IMR-90 (cell line): ENCODE measurements at regions not wholly inside any gene's neighbourhood (a gene's known extent, or its start where the extent isn't known, plus 50 kb on each side); places are given as distances from the start of the nearest gene placed in this dataset.

Source experiments
- ATAC-seq: fragments of 200-7000 bp; cut with Tn5 transposase; 2 replicates; pipeline ENCODE4 v1.9.1; 2020; ENCODE audit warnings: low read depth, mild to moderate bottlenecking, moderate library complexity
- BruUV-seq: library from RNA; stranded (reverse); fragments of 400-500 nt; replicated peaks from 2 replicates; lab custom pipeline; 2021; lab: Mats Ljungman, UMichigan
- CTCF ChIA-PET: fragments of 300-600 bp; formaldehyde crosslinking; extraction: SDS; loops from one replicate; lab custom pipeline; 2021; ENCODE audit warnings: antibody characterized with exemption; lab: Yijun Ruan, JAX
- POLR2A ChIA-PET: fragments of 300-600 bp; sonication (Branson Sonifier 250); formaldehyde crosslinking; loops from one replicate; lab custom pipeline; 2022; ENCODE audit warnings: antibody characterized with exemption; ENCODE audit not compliant: unreplicated experiment; lab: Charles Lee
- DNase-seq: peaks from one replicate; pipeline ENCODE4 v3.0.0; 2013
- H2AFZ ChIP-seq: replicated peaks from 2 replicates; pipeline ENCODE3; 2013; ENCODE audit warnings: low read length, mild to moderate bottlenecking; ENCODE audit not compliant: poor library complexity
- H2AK5ac ChIP-seq: 2 replicates; pipeline ENCODE4 v1.6.1; 2013; ENCODE audit warnings: low read depth, low read length, inconsistent platforms
- H2AK9ac ChIP-seq: replicated peaks from 2 replicates; pipeline ENCODE3; 2013; ENCODE audit warnings: mild to moderate bottlenecking, low read depth, low read length, moderate library complexity; ENCODE audit not compliant: poor library complexity
- H2BK120ac ChIP-seq: 2 replicates; pipeline ENCODE4 v1.6.1; 2013; ENCODE audit warnings: low read depth, low read length, inconsistent platforms
- H2BK15ac ChIP-seq: 3 replicates; pipeline ENCODE4 v1.6.1; 2013; ENCODE audit warnings: low read depth, low read length, inconsistent platforms
- H2BK20ac ChIP-seq: 2 replicates; pipeline ENCODE4 v1.6.1; 2013; ENCODE audit warnings: low read depth, mild to moderate bottlenecking, inconsistent platforms, low read length, moderate library complexity
- H2BK5ac ChIP-seq: 2 replicates; pipeline ENCODE4 v1.6.1; 2013; ENCODE audit warnings: mild to moderate bottlenecking, low read depth, low read length, inconsistent platforms; ENCODE audit not compliant: poor library complexity, severe bottlenecking
- H3K14ac ChIP-seq: replicated peaks from 2 replicates; pipeline ENCODE4 v1.6.1; 2013; ENCODE audit warnings: low read depth, low read length, inconsistent platforms
- H3K18ac ChIP-seq: 2 replicates; pipeline ENCODE4 v1.6.1; 2013; ENCODE audit warnings: low read depth, low read length, control low read depth
- H3K23ac ChIP-seq: 2 replicates; pipeline ENCODE4 v1.6.1; 2013; ENCODE audit warnings: low read depth, low read length, inconsistent platforms
- H3K27ac ChIP-seq: 2 replicates; pipeline ENCODE4 v1.5.1; 2013; ENCODE audit warnings: mild to moderate bottlenecking, control low read depth, low read length; ENCODE audit not compliant: insufficient read depth
- H3K27me3 ChIP-seq: 2 replicates; pipeline ENCODE4 v1.6.1; 2013; ENCODE audit warnings: low read length; ENCODE audit not compliant: control insufficient read depth, insufficient read depth
- H3K36me3 ChIP-seq: 2 replicates; pipeline ENCODE4 v1.6.1; 2013; ENCODE audit warnings: low read length, mixed read lengths; ENCODE audit not compliant: control insufficient read depth, insufficient read depth
- H3K4ac ChIP-seq: 2 replicates; pipeline ENCODE4 v1.6.1; 2013; ENCODE audit warnings: low read depth, low read length, inconsistent platforms
- H3K4me1 ChIP-seq: 2 replicates; pipeline ENCODE4 v1.6.1; 2013; ENCODE audit warnings: low read length, mixed read lengths; ENCODE audit not compliant: control insufficient read depth, insufficient read depth
- H3K4me2 ChIP-seq: 2 replicates; pipeline ENCODE4 v1.6.1; 2013; ENCODE audit warnings: low read depth, mild to moderate bottlenecking, control low read depth, low read length, moderate library complexity
- H3K4me3 ChIP-seq: 2 replicates; pipeline ENCODE4 v1.5.1; 2013; ENCODE audit warnings: low read depth, mild to moderate bottlenecking, control low read depth, low read length, moderate library complexity; ENCODE audit not compliant: insufficient read depth
- H3K56ac ChIP-seq: 2 replicates; pipeline ENCODE4 v1.6.1; 2013; ENCODE audit warnings: low read length, inconsistent platforms; ENCODE audit not compliant: insufficient read depth; ENCODE audit errors: extremely low read depth
- H3K79me1 ChIP-seq, 2 experiments: 2 replicates each; pipeline ENCODE4 v1.6.1; 2013; ENCODE audit warnings: low read length in 2 of 2, inconsistent platforms in 1 of 2, low read depth in 1 of 2
- H3K9ac ChIP-seq: 2 replicates; pipeline ENCODE4 v1.6.1; 2013; ENCODE audit warnings: low read depth, low read length, control low read depth
- H3K9me1 ChIP-seq: 2 replicates; pipeline ENCODE4 v1.6.1; 2013; ENCODE audit warnings: low read length, inconsistent platforms; ENCODE audit not compliant: insufficient read depth
- H3K9me3 ChIP-seq: 2 replicates; pipeline ENCODE4 v1.6.1; 2013; ENCODE audit warnings: low read length; ENCODE audit not compliant: control insufficient read depth, insufficient read depth
- H4K20me1 ChIP-seq: 2 replicates; pipeline ENCODE4 v1.6.1; 2013; ENCODE audit warnings: low read length, inconsistent platforms; ENCODE audit not compliant: insufficient read depth
- H4K5ac ChIP-seq: 2 replicates; pipeline ENCODE4 v1.6.1; 2013; ENCODE audit warnings: mild to moderate bottlenecking, low read depth, low read length, control low read depth
- H4K8ac ChIP-seq, 2 experiments: 2 replicates each; pipeline ENCODE4 v1.6.1; 2013; ENCODE audit warnings: low read depth in 2 of 2, low read length in 2 of 2, control low read depth in 1 of 2, inconsistent platforms in 1 of 2
- H4K91ac ChIP-seq: 2 replicates; pipeline ENCODE4 v1.6.1; 2013; ENCODE audit warnings: low read depth, low read length, inconsistent platforms; ENCODE audit not compliant: insufficient read depth
- BHLHE40 ChIP-seq: fragments of 150-350 bp; IDR thresholded peaks from 2 replicates; pipeline ENCODE4 v1.6.1; 2016; ENCODE audit warnings: mild to moderate bottlenecking, low read depth, low read length
- CEBPB ChIP-seq: IDR thresholded peaks from 2 replicates; pipeline ENCODE4 v1.6.1; 2012; ENCODE audit warnings: low read depth, low read length, improper control_type of control experiment
- CHD1 ChIP-seq: IDR thresholded peaks from 2 replicates; pipeline ENCODE4 v1.6.1; 2012; ENCODE audit warnings: low read depth, low read length, improper control_type of control experiment
- FOS ChIP-seq: fragments of 150-350 bp; IDR thresholded peaks from 2 replicates; pipeline ENCODE4 v1.6.1; 2016; ENCODE audit warnings: low read depth, low read length
- MAFK ChIP-seq: IDR thresholded peaks from 2 replicates; pipeline ENCODE4 v1.6.1; 2012; ENCODE audit warnings: low read depth, low read length, improper control_type of control experiment
- MAZ ChIP-seq: IDR thresholded peaks from 2 replicates; pipeline ENCODE4 v1.6.1; 2012; ENCODE audit warnings: low read depth, mild to moderate bottlenecking, low read length, improper control_type of control experiment, moderate library complexity, borderline replicate concordance
- MXI1 ChIP-seq: IDR thresholded peaks from 2 replicates; pipeline ENCODE4 v1.6.1; 2012; ENCODE audit warnings: low read depth, mild to moderate bottlenecking, low read length, moderate library complexity, borderline replicate concordance
- NFE2L2 ChIP-seq: fragments of 150-350 bp; IDR thresholded peaks from 2 replicates; pipeline ENCODE4 v1.6.1; 2016; ENCODE audit warnings: low read depth, mild to moderate bottlenecking, low read length
- POLR2A ChIP-seq: IDR thresholded peaks from 2 replicates; pipeline ENCODE4 v1.6.1; 2012; ENCODE audit warnings: mild to moderate bottlenecking, low read depth, low read length
- RAD21 ChIP-seq: IDR thresholded peaks from 2 replicates; pipeline ENCODE4 v1.6.1; 2012; ENCODE audit warnings: low read length, improper control_type of control experiment
- RCOR1 ChIP-seq: IDR thresholded peaks from 2 replicates; pipeline ENCODE4 v1.6.1; 2012; ENCODE audit warnings: mild to moderate bottlenecking, low read length, improper control_type of control experiment; ENCODE audit not compliant: insufficient replicate concordance
- RFX5 ChIP-seq: IDR thresholded peaks from 2 replicates; pipeline ENCODE4 v1.8.0; 2012; ENCODE audit warnings: low read depth, mild to moderate bottlenecking, low read length, moderate library complexity
- SMC3 ChIP-seq: fragments of 150-350 bp; IDR thresholded peaks from 2 replicates; pipeline ENCODE4 v1.6.1; 2016; ENCODE audit warnings: low read depth, mild to moderate bottlenecking, antibody characterized with exemption, low read length, moderate library complexity
- WGBS, 2 experiments: methylation state at CpG; one replicate each; pipeline versions ENCODE4 v1.1.5 to v1.1.7; 2013; ENCODE audit warnings: missing lambda C conversion rate in 2 of 2; ENCODE audit not compliant: insufficient read length in 1 of 2; ENCODE audit errors: extremely low coverage in 2 of 2; 5-methylcytosine and 5-hydroxymethylcytosine counted together
- dilution Hi-C: fragments of 300-500 bp; cut with HindIII; formaldehyde crosslinking; loops from one replicate; pipeline ENCODE4 v1.14.3; 2018; ENCODE audit warnings: low sequenced_read_pairs; ENCODE audit not compliant: unreplicated experiment
- in situ Hi-C: fragments of 300-500 bp; cut with MboI; formaldehyde crosslinking; loops from 3 replicates; pipeline ENCODE4 v1.14.3; 2019; ENCODE audit warnings: low sequenced_read_pairs, inconsistent platforms, mixed read lengths
- intact Hi-C: fragments of 100-400 bp; cut with micrococcal nuclease; formaldehyde crosslinking; loops from 2 replicates; pipeline ENCODE4 v1.10.0; 2022
- TF ChIP-seq, protein P1 (sequence below): conservative IDR thresholded peaks from 2 replicates; pipeline ENCODE4 v1.5.1; 2012; ENCODE audit warnings: mild to moderate bottlenecking, low read depth, low read length, improper control_type of control experiment
- TF ChIP-seq, protein P2 (sequence below): fragments of 150-350 bp; IDR thresholded peaks from 2 replicates; pipeline ENCODE4 v1.6.1; 2017; ENCODE audit warnings: mild to moderate bottlenecking, antibody characterized with exemption, low read length, low read depth
- TF ChIP-seq, protein P3 (sequence below): fragments of 150-350 bp; IDR thresholded peaks from 2 replicates; pipeline ENCODE4 v1.6.1; 2016; ENCODE audit warnings: low read depth, mild to moderate bottlenecking, low read length, moderate library complexity, borderline replicate concordance

DNA sequence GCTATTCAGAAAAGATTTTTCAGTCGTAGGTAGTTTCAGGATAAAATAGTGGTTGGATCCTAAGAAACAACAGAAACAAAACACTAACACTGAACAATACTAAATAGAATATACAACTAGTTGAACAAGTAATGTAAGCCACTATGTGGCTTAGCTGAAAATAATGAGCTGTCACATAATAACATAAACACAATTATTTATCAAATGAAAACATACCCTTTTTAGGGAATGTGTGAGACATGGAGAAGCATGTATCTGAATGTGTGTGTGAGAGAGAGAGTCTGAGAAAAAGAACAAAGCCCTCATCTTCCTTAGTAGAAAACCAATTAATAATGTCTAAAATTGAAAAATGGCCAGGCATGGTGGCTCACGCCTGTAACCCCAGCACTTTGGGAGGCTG is 122.6 kb upstream of the LOC128125822 start:
- Histone ChIP-seq H2BK15ac (no peak overlapping the region), H2BK20ac (no peak overlapping the region), H4K91ac (no peak overlapping the region), H4K8ac (no peak overlapping the region), H3K9me1 (no peaks in the 10 kb centered on the region), H3K18ac (no peak overlapping the region), H3K4me2 (no peak overlapping the region), H3K4me1 (no peaks in the 10 kb centered on the region), H2AK5ac (no peak overlapping the region), H4K5ac (no peak overlapping the region), H3K9ac (no peak overlapping the region), H3K14ac (no peak overlapping the region), H2AFZ (no peak overlapping the region), H2AK9ac (no peak overlapping the region), H3K23ac (no peak overlapping the region), H4K20me1 (no peaks in the 10 kb centered on the region), H3K9me3 (no peaks in the 10 kb centered on the region), H3K79me1 (no peaks in the 10 kb centered on the region), H3K4ac (no peak overlapping the region), H3K27ac (no peak overlapping the region), H3K36me3 (no peaks in the 10 kb centered on the region), H2BK120ac (no peak overlapping the region), H3K56ac (no peak overlapping the region), H3K27me3 (no peaks in the 10 kb centered on the region), H3K4me3 (no peak overlapping the region), H2BK5ac (no peak overlapping the region)
- intact Hi-C loops (loop anchor here (10.0 kb wide), 1 partner anchor 125 kb away; the partner anchor contains the start of genes LOC128125822 and PTP4A1), dilution Hi-C loops (no loop called here), in situ Hi-C loops (no loop called here)
- no CpG with 5 or more reads among the region's 2 CpGs for WGBS, 2 experiments
- DNase-seq = no peak
- no TSS peak for BruUV-seq
- CTCF ChIA-PET = no interaction called here
- POLR2A ChIA-PET = no interaction called here
- TF ChIP-seq RAD21 (no peak), MAFK (no peak), NFE2L2 (no peak), FOS (no peak), RCOR1 (no peak), RFX5 (no peak), CHD1 (no peak), MXI1 (no peak), POLR2A (no peak), BHLHE40 (no peak), SMC3 (no peak), MAZ (no peak), CEBPB (no peak)
- TF ChIP-seq, protein P1, sequence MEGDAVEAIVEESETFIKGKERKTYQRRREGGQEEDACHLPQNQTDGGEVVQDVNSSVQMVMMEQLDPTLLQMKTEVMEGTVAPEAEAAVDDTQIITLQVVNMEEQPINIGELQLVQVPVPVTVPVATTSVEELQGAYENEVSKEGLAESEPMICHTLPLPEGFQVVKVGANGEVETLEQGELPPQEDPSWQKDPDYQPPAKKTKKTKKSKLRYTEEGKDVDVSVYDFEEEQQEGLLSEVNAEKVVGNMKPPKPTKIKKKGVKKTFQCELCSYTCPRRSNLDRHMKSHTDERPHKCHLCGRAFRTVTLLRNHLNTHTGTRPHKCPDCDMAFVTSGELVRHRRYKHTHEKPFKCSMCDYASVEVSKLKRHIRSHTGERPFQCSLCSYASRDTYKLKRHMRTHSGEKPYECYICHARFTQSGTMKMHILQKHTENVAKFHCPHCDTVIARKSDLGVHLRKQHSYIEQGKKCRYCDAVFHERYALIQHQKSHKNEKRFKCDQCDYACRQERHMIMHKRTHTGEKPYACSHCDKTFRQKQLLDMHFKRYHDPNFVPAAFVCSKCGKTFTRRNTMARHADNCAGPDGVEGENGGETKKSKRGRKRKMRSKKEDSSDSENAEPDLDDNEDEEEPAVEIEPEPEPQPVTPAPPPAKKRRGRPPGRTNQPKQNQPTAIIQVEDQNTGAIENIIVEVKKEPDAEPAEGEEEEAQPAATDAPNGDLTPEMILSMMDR = no peak
- TF ChIP-seq, protein P2, sequence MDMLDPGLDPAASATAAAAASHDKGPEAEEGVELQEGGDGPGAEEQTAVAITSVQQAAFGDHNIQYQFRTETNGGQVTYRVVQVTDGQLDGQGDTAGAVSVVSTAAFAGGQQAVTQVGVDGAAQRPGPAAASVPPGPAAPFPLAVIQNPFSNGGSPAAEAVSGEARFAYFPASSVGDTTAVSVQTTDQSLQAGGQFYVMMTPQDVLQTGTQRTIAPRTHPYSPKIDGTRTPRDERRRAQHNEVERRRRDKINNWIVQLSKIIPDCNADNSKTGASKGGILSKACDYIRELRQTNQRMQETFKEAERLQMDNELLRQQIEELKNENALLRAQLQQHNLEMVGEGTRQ = no peak
- TF ChIP-seq, protein P3, sequence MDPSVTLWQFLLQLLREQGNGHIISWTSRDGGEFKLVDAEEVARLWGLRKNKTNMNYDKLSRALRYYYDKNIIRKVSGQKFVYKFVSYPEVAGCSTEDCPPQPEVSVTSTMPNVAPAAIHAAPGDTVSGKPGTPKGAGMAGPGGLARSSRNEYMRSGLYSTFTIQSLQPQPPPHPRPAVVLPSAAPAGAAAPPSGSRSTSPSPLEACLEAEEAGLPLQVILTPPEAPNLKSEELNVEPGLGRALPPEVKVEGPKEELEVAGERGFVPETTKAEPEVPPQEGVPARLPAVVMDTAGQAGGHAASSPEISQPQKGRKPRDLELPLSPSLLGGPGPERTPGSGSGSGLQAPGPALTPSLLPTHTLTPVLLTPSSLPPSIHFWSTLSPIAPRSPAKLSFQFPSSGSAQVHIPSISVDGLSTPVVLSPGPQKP = no peak
- ATAC-seq = no peak
